HCT116 (cell line): ENCODE measurements at regions not wholly inside any gene's neighbourhood (a gene's known extent, or its start where the extent isn't known, plus 50 kb on each side); places are given as distances from the start of the nearest gene placed in this dataset.

Source experiments
- ATAC-seq: fragments of 200-7000 bp; cut with Tn5 transposase; 2 replicates; pipeline ENCODE4 v1.9.1; 2020; ENCODE audit warnings: mild to moderate bottlenecking, moderate library complexity
- BruUV-seq: library from RNA; stranded (reverse); fragments of 400-500 nt; replicated peaks from 2 replicates; lab custom pipeline; 2021; lab: Mats Ljungman, UMichigan
- CTCF ChIA-PET: fragments of 300-600 bp; sonication (Branson Sonifier 250); formaldehyde crosslinking; loops from one replicate; lab custom pipeline; 2021; ENCODE audit warnings: antibody characterized with exemption; lab: Charles Lee
- POLR2A ChIA-PET: fragments of 300-600, 350-600 bp; sonication (Branson Sonifier 250); formaldehyde crosslinking; loops from one replicate; lab custom pipeline; 2021; ENCODE audit warnings: antibody characterized with exemption; lab: Charles Lee
- RAD21 ChIA-PET, 2 experiments: fragments of 300-600 bp; sonication (Branson Sonifier 250); formaldehyde crosslinking; loops; one replicate each; lab custom pipeline; 2023; ENCODE audit warnings: low total read pairs in 2 of 2; ENCODE audit not compliant: uncharacterized antibody in 2 of 2, unreplicated experiment in 2 of 2, low non-redundant PET in 1 of 2; lab: Charles Lee
- DNase-seq: peaks from one replicate; pipeline ENCODE4 v3.0.0-alpha.2; 2010; ENCODE audit warnings: low read depth, low spot score
- H2AFZ ChIP-seq: fragments of 200-600 bp; shearing (Covaris generic), sonication (generic); 2 replicates; pipeline ENCODE4 v1.6.1; 2017; ENCODE audit warnings: low read depth, mixed run types, mixed read lengths, antibody characterized with exemption, low read length; ENCODE audit not compliant: poor library complexity, severe bottlenecking
- H3K27ac ChIP-seq: 2 replicates; pipeline ENCODE4 v1.5.1; 2012; ENCODE audit warnings: low read depth, low read length
- H3K27me3 ChIP-seq: fragments of 200-600 bp; sonication (generic); 2 replicates; pipeline ENCODE4 v1.6.1; 2016; ENCODE audit warnings: mixed run types, low read length, mixed read lengths; ENCODE audit not compliant: insufficient read depth
- H3K36me3 ChIP-seq, 2 experiments: fragments of 200-500 bp in 1 of 2; fragments of 200-600 bp in 1 of 2; sonication (Bioruptor generic) in 1 of 2; sonication (generic) in 1 of 2; 2 replicates each; pipeline versions ENCODE4 v1.5.1 to v1.6.1; 2014 to 2016; ENCODE audit warnings: low read length in 2 of 2, inconsistent platforms in 1 of 2, mixed read lengths in 1 of 2, mixed run types in 1 of 2; ENCODE audit not compliant: insufficient read depth in 2 of 2, control insufficient read depth in 1 of 2
- H3K4me1 ChIP-seq, 2 experiments: fragments of 200-600 bp in 1 of 2; sonication (generic) in 1 of 2; 2 replicates each; pipeline versions ENCODE4 v1.5.1 to v1.6.1; 2012 to 2017; ENCODE audit warnings: low read length in 2 of 2, inconsistent platforms in 1 of 2, mild to moderate bottlenecking in 1 of 2, mixed read lengths in 1 of 2, mixed run types in 1 of 2, moderate library complexity in 1 of 2; ENCODE audit not compliant: insufficient read depth in 2 of 2, control insufficient read depth in 1 of 2
- H3K4me2 ChIP-seq: fragments of 200-600 bp; sonication (generic); 2 replicates; pipeline ENCODE4 v1.6.1; 2017; ENCODE audit warnings: mixed run types, low read length, mixed read lengths
- H3K4me3 ChIP-seq, 2 experiments: fragments of 200-600 bp in 1 of 2; sonication (generic) in 1 of 2; replicated peaks in 1 of 2; 2 replicates each; pipeline ENCODE4 v1.5.1; 2011 to 2016; ENCODE audit warnings: low read length in 2 of 2, control low read depth in 1 of 2, low read depth in 1 of 2, mild to moderate bottlenecking in 1 of 2, mixed read lengths in 1 of 2, mixed run types in 1 of 2
- H3K79me2 ChIP-seq: fragments of 200-600 bp; sonication (generic); 2 replicates; pipeline ENCODE4 v1.6.1; 2017; ENCODE audit warnings: mild to moderate bottlenecking, mixed run types, low read length, moderate library complexity, mixed read lengths; ENCODE audit not compliant: insufficient read depth
- H3K9ac ChIP-seq: fragments of 200-600 bp; sonication (generic); 2 replicates; pipeline ENCODE4 v1.6.1; 2016; ENCODE audit warnings: low read length, mixed read lengths
- H3K9me2 ChIP-seq: fragments of 200-600 bp; sonication (generic), shearing (Covaris generic); 2 replicates; pipeline ENCODE4 v1.6.1; 2017; ENCODE audit warnings: mixed run types, mild to moderate bottlenecking, moderate library complexity; ENCODE audit not compliant: insufficient read depth
- H3K9me3 ChIP-seq, 2 experiments: fragments of 200-500 bp in 1 of 2; fragments of 200-600 bp in 1 of 2; sonication (Bioruptor generic) in 1 of 2; sonication (generic) in 1 of 2; 2 replicates each; pipeline ENCODE4 v1.6.1; 2014 to 2017; ENCODE audit warnings: low read length in 2 of 2, mixed read lengths in 2 of 2, inconsistent platforms in 1 of 2, low read depth in 1 of 2, mild to moderate bottlenecking in 1 of 2, mixed run types in 1 of 2, moderate library complexity in 1 of 2; ENCODE audit not compliant: control insufficient read depth in 1 of 2, insufficient read depth in 1 of 2
- H4K20me1 ChIP-seq: fragments of 200-600 bp; sonication (generic), shearing (Covaris generic); 2 replicates; pipeline ENCODE4 v1.6.1; 2017; ENCODE audit warnings: mixed run types, mild to moderate bottlenecking, moderate library complexity; ENCODE audit not compliant: insufficient read depth
- CTCF ChIP-seq, 3 experiments: fragments of 200-600 bp in 1 of 3; sonication (generic) in 1 of 3; IDR thresholded peaks in 2 of 3; conservative IDR thresholded peaks in 1 of 3; 2 replicates each; pipeline ENCODE4 v1.5.1; 2012 to 2017; ENCODE audit warnings: low read depth in 2 of 3, low read length in 2 of 3, antibody characterized with exemption in 1 of 3, borderline replicate concordance in 1 of 3, control low read depth in 1 of 3, mild to moderate bottlenecking in 1 of 3, mixed read lengths in 1 of 3, mixed run types in 1 of 3, moderate library complexity in 1 of 3; ENCODE audit not compliant: insufficient read depth in 1 of 3
- FOSL1 ChIP-seq: IDR thresholded peaks from 2 replicates; pipeline ENCODE4 v1.6.1; 2012; ENCODE audit warnings: low read depth
- ZFX ChIP-seq: fragments of 450-650 bp; IDR thresholded peaks from 2 replicates; pipeline ENCODE4 v1.6.1; 2017
- ZNF274 ChIP-seq: fragments of 200-500 bp; sonication (Bioruptor generic); IDR thresholded peaks from 2 replicates; pipeline ENCODE4 v1.6.1; 2014; ENCODE audit warnings: mild to moderate bottlenecking, low read depth, low read length, inconsistent platforms
- intact Hi-C: fragments of 100-400 bp; cut with micrococcal nuclease; formaldehyde crosslinking; loops from 2 replicates; pipeline ENCODE4 v1.10.0; 2022

GRCh38 chr5:125293223-125293622, 546.8 kb upstream of the ZNF608 start:
- BruUV-seq, result no TSS peak
- Histone ChIP-seq H3K27me3 (no peaks in the 10 kb centered on the region), H3K9me2 (no peaks in the 10 kb centered on the region), H3K4me2 (no peak overlapping the region), H3K27ac (no peak overlapping the region), H3K36me3 (no peaks in the 10 kb centered on the region), H3K4me3 (no peak overlapping the region), H4K20me1 (no peaks in the 10 kb centered on the region), H3K79me2 (no peaks in the 10 kb centered on the region), H3K4me1 (peaks cover 2 to 6% of the 10 kb centered on the region in 2 experiments; a peak in 3 of 4 replicates), H3K9me3 (no peaks in the 10 kb centered on the region), H2AFZ (no peak overlapping the region), H3K9ac (no peak overlapping the region)
- ChIA-PET POLR2A (no interaction called here), RAD21 (no interaction called here), CTCF (no interaction called here)
- DNase-seq (no peak), ATAC-seq (no peak)
- TF ChIP-seq ZFX (no peak), FOSL1 (no peak)
- TF ChIP-seq, all 23 proteins: peak for 0
- intact Hi-C loops, result no loop called here

GRCh38 chr5:125293726-125294125, 547.3 kb upstream of the ZNF608 start:
- H3K9me3 ChIP-seq, result no peaks in the 10 kb centered on the region
- no peaks in the 10 kb centered on the region for H3K27me3 ChIP-seq
- no peak overlapping the region for H3K27ac ChIP-seq
- no TSS peak for BruUV-seq
- DNase-seq (no peak), ATAC-seq (no peak)
- H3K4me1 ChIP-seq, result peaks cover 2 to 10% of the 10 kb centered on the region in 2 experiments; a peak in 3 of 4 replicates
- no peak overlapping the region for H2AFZ ChIP-seq
- intact Hi-C loops, result no loop called here
- H3K4me3 ChIP-seq, result no peak overlapping the region
- no peak overlapping the region for H3K4me2 ChIP-seq
- TF ChIP-seq CTCF (IDR thresholded peaks at IDR 0.05 in 2 of 3, conservative IDR thresholded peaks at IDR 0.05 in 1 of 3; ENCODE audit: borderline replicate concordance in 1 of 3, insufficient read depth in 1 of 3, low read depth in 2 of 3, low read length in 2 of 3) (no peak), ZNF274 (no peak), ZFX (no peak)
- H3K36me3 ChIP-seq, result no peaks in the 10 kb centered on the region
- no peaks in the 10 kb centered on the region for H3K79me2 ChIP-seq
- RAD21 ChIA-PET, result no interaction called here
- H4K20me1 ChIP-seq, result no peaks in the 10 kb centered on the region
- CTCF ChIA-PET, result no interaction called here
- H3K9ac ChIP-seq, result no peak overlapping the region
- POLR2A ChIA-PET, result no interaction called here
- H3K9me2 ChIP-seq, result no peaks in the 10 kb centered on the region
